Panc1 (cell line): ENCODE measurements at regions not wholly inside any gene's neighbourhood (a gene's known extent, or its start where the extent isn't known, plus 50 kb on each side); places are given as distances from the start of the nearest gene placed in this dataset.

Experiments used
- CTCF ChIP-seq: fragments of 450-650 bp; IDR thresholded peaks from 2 replicates; pipeline ENCODE4 v1.5.1; 2017; ENCODE audit warnings: mild to moderate bottlenecking
- POLR2AphosphoS5 ChIP-seq: IDR thresholded peaks from 2 replicates; pipeline ENCODE4 v1.6.1; 2012; ENCODE audit warnings: mild to moderate bottlenecking, low read depth, low read length, moderate library complexity
- REST ChIP-seq, 2 experiments: IDR thresholded peaks; 2 replicates each; pipeline ENCODE4 v1.6.1; 2011 to 2012; ENCODE audit warnings: low read depth in 2 of 2, control low read depth in 1 of 2, low read length in 1 of 2, mild to moderate bottlenecking in 1 of 2, moderate library complexity in 1 of 2; ENCODE audit not compliant: insufficient read depth in 1 of 2
- SIN3A ChIP-seq: IDR thresholded peaks from 2 replicates; pipeline ENCODE4 v1.6.1; 2012; ENCODE audit warnings: low read depth, mild to moderate bottlenecking, low read length, moderate library complexity, borderline replicate concordance; ENCODE audit not compliant: insufficient read depth
- TCF7L2 ChIP-seq: IDR thresholded peaks from 2 replicates; pipeline ENCODE4 v1.6.1; 2011; ENCODE audit warnings: mild to moderate bottlenecking, low read depth, low read length, inconsistent platforms

- TF ChIP-seq CTCF, result no peak
- no peak for TF ChIP-seq SIN3A
- TF ChIP-seq REST (IDR thresholded peaks at IDR 0.05; ENCODE audit: insufficient read depth in 1 of 2, low read depth in 2 of 2, low read length in 1 of 2), result no peak
- no peak for TF ChIP-seq POLR2AphosphoS5
- no peak for TF ChIP-seq TCF7L2
Measured at GRCh38 chr10:83553366-83553765, 585.9 kb upstream of the GHITM start.
